PFSK-1 (cell line): ENCODE measurements at regions not wholly inside any gene's neighbourhood (a gene's known extent, or its start where the extent isn't known, plus 50 kb on each side); places are given as distances from the start of the nearest gene placed in this dataset.

Experiments
- FOXP2 ChIP-seq: optimal IDR thresholded peaks from 2 replicates; pipeline ENCODE3; 2011; ENCODE audit warnings: borderline replicate concordance, control low read depth, inconsistent platforms; ENCODE audit not compliant: insufficient read depth; ENCODE audit errors: extremely low read length, extremely low read depth
- POLR2AphosphoS5 ChIP-seq: IDR thresholded peaks from 2 replicates; pipeline ENCODE4 v1.6.1; 2012; ENCODE audit warnings: low read depth, mild to moderate bottlenecking, control low read depth, low read length, moderate library complexity
- REST ChIP-seq, 2 experiments: IDR thresholded peaks; 2 replicates each; pipeline versions ENCODE4 v1.6.1 to v1.8.0; 2011 to 2012; ENCODE audit warnings: low read depth in 2 of 2, low read length in 2 of 2, control low read depth in 1 of 2, inconsistent platforms in 1 of 2, mild to moderate bottlenecking in 1 of 2, moderate library complexity in 1 of 2; ENCODE audit not compliant: insufficient read depth in 1 of 2
- SIN3A ChIP-seq: IDR thresholded peaks from 2 replicates; pipeline ENCODE4 v1.6.1; 2012; ENCODE audit warnings: mild to moderate bottlenecking, low read length, moderate library complexity, borderline replicate concordance; ENCODE audit not compliant: insufficient read depth
- TAF1 ChIP-seq: IDR thresholded peaks from 2 replicates; pipeline ENCODE4 v1.6.1; 2012; ENCODE audit warnings: low read length, control low read depth, borderline replicate concordance; ENCODE audit not compliant: insufficient read depth

DNA sequence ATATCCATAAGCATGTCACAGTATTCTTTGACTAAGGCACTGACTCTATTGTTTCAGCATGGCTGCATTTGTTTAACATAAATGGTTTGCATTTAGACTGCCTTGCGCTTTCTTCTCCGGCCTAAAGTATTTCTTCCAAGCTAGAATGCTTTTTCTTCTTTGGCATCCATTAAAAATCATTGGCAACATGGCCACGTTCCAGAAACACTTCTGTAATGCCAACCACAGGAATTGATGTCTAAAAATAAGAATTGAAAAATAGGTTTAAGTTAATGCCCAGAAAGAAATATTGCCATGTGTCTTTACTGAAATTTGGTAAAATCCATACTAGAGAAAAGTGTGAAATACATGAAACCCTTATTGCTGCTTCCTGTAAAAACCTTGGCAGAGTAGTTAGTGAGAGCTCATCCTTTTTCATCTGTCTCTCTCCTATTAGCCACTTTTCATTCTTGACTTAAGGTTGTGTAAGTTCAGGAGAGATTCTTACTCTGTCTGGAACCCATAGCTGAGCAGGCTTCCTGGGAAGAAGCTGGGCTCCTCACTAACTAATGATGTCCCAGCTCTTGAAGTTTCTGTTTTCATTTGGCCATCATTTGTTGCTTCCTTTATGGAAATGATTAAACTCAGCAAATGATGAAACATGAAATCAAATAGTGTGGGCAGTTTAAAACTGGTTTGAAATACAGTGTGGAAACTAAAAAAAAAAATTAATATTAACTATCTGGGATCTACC lies 58.2 kb upstream of the RPS23 start:
- TF ChIP-seq SIN3A (no peak), REST (IDR thresholded peaks at IDR 0.05; ENCODE audit: insufficient read depth in 1 of 2, low read depth in 2 of 2, low read length in 2 of 2) (no peak), TAF1 (no peak), POLR2AphosphoS5 (no peak), FOXP2 (no peak)

GRCh38 chr5:82335806-82336205 lies 57.7 kb upstream of the RPS23 start:
- TF ChIP-seq POLR2AphosphoS5 (no peak), REST (IDR thresholded peaks at IDR 0.05; ENCODE audit: insufficient read depth in 1 of 2, low read depth in 2 of 2, low read length in 2 of 2) (no peak), TAF1 (no peak), SIN3A (no peak), FOXP2 (no peak)

- TF ChIP-seq REST (IDR thresholded peaks at IDR 0.05; ENCODE audit: insufficient read depth in 1 of 2, low read depth in 2 of 2, low read length in 2 of 2) (no peak), TAF1 (no peak), POLR2AphosphoS5 (no peak), FOXP2 (no peak), SIN3A (no peak)
Measured at GRCh38 chr5:82334856-82335255, 56.7 kb upstream of the RPS23 start.

GRCh38 chr5:82334085-82334692 lies 56.0 kb upstream of the RPS23 start:
- TF ChIP-seq TAF1: no peak
- TF ChIP-seq REST (IDR thresholded peaks at IDR 0.05; ENCODE audit: insufficient read depth in 1 of 2, low read depth in 2 of 2, low read length in 2 of 2): no peak
- TF ChIP-seq SIN3A: no peak
- TF ChIP-seq POLR2AphosphoS5: no peak
- TF ChIP-seq FOXP2: no peak
